Stimulated activated CD8-positive, alpha-beta memory T cell treated with anti-CD3 and anti-CD28 coated beads, Interleukin-12 subunit alpha, Interleukin-12 subunit beta, amount 100 ng/mL, for 24 hours (primary cell): ENCODE measurements at regions not wholly inside any gene's neighbourhood (a gene's known extent, or its start where the extent isn't known, plus 50 kb on each side); places are given as distances from the start of the nearest gene placed in this dataset.
"Not testable (repeated sequence)": the region's sequence is repeated elsewhere in the genome, so short reads cannot be mapped to it uniquely, and the experiment has no call there.

Experiments used
- DNase-seq: peaks from one replicate; pipeline ENCODE4 v3.0.0-alpha.2; 2020; ENCODE audit errors: extremely low read depth

DNA sequence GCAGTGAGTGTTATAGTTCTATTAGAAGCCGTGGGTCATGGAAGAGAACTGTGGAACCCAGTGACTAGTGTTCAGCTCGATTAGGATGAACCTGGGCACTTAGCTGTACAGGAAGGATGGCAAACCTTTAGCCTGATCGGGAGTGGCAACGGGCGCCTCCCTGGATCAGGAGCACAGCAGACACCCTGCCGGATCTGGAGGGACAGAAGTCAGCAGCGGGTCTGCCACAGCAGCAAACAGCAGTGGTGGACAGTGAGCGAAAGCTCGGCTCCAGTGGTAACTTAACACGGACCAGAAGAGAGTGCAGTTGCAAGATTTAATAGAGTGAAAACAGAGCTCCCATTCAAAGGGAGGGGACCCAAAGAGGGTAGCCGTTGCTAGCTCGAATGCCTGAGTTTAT is 697.6 kb upstream of the SLITRK1 start:
- not testable (repeated sequence) for DNase-seq

DNA sequence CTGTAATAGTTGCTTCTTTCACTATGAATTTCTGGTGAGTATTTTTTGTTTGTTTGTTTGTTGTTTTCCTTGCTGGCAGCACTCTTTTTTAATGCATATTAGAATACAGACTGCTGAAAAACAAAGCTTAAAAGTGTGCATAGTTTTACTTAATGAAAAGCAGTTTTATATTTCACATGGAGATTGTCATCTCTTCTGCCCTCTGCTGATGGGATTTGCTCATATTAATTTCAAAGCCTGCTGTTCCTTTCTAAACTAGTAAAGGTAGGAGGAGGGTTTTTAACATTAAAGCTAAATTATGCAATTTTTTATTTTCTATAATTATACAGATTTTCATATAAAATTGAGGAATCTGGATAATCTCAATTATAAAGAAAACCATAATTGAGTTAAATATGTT is 692.6 kb upstream of the SLITRK1 start:
- DNase-seq, result no peak

DNA sequence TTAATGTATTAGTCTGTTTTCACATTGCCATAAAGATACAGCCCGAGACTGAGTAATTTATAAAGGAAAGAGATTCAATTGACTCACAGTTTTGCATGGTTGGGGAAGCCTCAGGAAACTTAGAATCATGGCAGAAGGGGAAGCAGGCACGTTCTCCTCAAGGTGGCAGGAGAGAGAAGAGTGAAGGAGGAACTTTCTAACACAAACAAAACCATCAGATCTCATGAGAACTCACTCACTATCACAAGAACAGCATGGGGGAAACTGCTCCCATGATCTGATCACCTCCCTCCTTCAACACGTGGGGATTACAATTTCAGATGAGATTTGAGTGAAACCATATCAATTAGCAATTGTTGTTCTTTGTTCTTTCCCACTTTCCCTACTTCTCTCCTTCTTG is 689.0 kb upstream of the SLITRK1 start:
- DNase-seq, result no peak

DNA sequence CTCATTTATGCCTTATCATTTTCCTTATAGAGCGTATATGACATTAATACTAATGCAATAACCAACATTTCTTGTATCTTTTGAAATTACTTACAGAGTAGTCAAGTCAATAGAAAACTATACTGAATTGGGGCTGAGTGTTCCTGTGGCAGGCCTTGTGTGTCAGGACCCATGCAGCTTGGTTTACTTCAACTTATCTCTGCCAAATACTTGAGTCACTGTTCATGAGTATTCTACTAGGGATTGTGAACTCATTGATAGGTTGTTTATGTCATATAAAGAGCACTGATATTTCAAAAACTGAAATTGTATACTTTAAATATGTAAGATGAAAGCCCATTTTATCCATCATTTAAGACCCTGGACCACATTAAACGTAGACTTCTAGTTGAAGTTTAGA is 688.6 kb upstream of the SLITRK1 start:
- DNase-seq, result no peak

DNA sequence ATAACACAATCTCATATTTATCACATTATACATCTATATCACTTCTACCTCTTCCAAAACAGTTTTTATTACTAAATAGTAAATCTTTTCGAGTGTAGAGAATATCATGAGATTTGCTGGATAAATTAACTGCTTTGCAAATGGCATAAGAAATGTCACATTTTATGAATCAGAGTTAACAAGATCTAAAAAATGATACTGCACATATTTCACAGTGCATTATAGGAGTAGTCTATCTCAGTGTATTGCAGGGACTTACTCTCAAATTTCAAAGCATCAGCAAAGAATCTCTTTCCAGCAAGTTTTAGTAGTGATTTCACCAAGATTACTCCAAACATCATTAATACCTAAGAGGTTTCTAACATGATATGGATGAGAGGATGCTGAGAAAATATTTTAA is 687.1 kb upstream of the SLITRK1 start:
- DNase-seq, result no peak

DNA sequence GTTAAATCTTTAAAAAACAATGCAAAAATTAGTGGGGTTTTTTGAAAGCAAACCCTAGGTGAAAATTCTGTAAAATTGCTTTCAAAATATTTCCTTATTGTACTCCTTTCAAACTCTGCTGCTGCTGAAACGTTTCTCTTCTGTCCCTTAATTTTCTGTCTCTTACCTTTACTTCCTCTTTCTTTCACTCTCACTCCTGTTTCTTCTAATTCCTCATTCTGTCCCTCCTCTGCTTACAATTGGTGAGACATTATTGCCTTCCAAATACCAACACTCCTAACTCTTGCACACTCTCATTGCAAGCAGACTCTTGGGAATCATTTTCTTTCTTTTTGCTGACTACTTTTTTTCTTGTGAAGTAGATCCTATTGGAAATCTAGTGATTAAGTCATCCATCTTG is 685.6 kb upstream of the SLITRK1 start:
- DNase-seq, result no peak

DNA sequence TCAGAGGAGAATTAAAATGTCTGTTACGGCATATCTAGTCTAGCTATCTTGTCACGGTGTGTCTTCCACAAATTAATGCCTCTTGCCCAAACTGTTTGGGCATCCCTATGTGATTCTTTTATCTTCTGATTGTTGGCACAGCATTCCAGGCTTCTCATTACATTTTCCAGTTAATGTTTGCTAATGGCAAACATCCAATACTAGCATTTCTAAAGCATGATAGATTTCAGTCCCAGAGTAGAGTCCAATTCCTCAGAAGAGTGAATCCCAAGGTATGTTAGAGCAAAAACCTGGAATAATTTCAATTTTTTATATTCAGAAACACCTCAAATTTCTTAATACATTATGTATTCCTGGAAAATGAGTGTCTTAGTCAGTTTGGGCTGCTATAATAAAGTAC is 684.5 kb upstream of the SLITRK1 start:
- DNase-seq, result no peak

DNA sequence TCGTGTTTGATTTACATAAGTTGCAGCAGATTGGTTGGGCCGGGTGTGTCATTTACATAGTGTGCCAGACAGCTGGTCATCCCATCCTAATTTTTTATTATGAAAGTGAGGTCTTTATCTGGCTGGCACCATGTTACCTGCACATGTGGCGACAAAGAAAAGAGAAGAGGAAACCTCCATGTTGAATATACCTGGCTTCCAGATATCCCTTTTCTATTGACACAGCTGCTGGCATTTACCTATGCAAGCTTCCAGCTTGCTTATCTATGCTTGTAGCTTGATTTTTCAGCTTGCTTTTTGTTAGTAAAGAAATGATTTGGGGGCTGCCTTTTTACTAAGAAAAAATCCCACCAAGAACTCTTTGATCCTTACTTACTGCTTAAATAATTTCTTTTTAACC is 681.3 kb upstream of the SLITRK1 start:
- DNase-seq, result no peak

DNA sequence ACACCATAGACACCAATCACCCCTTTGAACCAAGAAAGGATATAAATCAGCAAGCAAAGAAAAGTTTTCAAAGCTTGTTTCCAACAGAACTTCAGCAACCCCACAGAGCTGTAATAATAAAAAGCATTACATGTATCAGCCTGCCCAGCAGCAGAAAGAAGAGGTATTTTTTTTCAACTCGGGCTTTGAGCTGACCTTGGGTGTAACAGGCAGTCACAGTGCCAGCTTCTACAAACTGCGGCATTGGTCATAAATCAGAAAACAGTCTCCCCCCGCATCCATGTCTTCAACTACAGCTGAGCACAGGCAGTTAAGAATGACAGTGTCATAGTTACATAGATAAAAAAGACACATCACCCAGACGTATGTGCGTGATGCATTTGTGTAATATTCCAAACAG is 671.0 kb upstream of the SLITRK1 start:
- no peak for DNase-seq

DNA sequence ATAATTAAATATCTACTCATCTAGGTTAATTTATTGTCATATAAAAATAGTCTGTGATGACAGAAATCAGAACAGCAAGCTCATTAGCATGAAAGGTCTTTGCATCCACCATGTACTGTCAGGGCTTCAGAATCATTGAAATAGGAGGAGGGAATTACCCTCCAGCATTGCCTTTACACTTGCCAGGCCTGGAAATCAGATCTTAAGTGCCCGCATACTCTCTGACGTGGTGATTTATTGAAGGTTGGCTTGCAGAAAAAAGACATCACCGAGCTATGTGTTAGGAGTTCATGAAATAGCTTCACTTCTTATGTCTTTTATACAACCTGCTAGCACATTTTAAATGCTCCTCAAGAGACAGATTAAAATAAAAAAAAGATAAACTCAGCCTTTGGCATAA is 661.7 kb upstream of the SLITRK1 start:
- DNase-seq, result no peak

DNA sequence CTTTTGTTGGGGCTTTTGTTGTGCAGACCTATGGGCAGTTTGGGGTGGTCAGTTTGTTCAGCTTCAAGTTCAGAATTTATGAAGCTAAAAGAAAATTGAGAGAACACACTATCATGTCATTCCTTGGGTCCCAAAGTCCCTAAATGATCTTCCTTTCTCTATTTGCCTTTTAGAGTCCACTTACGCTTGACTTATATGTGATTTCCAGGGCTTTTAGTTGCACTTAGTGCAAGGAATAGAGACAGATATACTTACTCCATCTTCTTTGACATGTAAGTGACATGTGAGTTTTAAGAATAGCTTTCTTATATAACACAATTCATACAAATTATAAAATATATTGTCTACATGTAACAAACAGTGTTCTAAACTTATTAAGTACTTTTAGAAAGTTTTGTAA is 660.1 kb upstream of the SLITRK1 start:
- no peak for DNase-seq

DNA sequence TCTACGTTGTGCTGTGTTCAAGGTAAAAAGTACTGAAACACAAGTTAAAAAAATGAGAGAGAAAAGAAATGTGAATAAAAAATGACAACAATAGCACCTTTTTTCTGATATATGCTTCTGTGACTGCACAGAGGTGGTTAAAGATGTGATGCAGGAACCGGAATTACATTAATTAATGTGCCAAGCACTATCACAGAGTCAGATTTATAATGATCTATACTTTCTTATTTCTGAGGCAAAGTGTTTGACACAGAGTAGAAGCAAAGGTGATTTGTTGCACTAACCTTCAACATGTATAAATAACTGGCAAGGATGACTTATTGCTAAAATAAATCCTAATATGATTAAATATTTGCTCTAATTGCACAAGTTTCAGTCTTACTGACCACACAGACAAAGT is 654.6 kb upstream of the SLITRK1 start:
- no peak for DNase-seq

DNA sequence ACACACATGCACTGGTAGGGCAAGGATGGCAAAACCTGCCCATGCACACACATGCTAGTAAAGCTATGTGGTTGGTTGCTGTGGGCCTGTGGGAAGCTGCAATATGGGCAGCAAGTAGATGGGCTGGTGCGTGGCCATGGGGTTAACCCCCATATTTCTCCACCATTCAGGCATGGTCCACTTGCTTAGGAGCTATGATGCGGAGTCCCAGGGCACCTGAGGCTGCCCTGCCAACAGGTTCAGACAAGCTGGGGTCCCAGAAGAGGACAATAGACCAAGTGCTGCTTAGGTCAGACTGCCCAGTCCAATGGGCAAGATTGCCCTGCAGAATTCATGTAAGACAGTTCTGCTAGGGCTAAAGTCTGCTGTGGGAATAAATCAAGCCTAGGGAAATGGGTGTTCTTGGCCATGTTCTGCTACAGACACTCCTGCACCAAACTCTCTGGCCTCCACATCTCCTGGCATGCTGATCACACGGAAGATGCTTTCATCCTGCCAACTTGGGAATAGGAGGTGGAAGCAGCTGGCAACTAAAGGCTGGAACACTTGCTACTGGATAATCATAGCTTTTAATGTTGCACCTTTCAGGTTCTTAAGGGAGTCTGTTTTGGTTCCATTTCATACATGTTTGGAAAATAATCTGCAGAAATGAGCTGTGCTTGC is 646.3 kb upstream of the SLITRK1 start:
- no peak for DNase-seq

DNA sequence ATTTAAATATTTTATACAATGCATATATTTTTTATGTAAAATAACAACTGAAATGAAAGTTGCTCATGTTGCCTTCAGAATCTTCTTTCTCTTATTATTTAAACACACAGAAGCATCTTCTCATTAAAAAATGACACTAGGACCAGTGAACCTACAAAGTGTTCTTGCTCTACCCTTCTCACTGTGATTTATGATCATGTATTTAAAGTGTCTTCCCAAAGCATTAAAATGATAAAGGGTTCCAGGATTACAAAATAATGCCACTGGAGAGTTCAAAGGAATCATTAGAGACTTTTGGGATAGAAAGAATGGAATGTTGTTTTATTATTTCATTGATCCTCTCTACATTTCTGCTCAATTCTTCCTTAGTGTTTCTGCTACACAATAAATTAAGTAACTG is 643.6 kb upstream of the SLITRK1 start:
- no peak for DNase-seq

DNA sequence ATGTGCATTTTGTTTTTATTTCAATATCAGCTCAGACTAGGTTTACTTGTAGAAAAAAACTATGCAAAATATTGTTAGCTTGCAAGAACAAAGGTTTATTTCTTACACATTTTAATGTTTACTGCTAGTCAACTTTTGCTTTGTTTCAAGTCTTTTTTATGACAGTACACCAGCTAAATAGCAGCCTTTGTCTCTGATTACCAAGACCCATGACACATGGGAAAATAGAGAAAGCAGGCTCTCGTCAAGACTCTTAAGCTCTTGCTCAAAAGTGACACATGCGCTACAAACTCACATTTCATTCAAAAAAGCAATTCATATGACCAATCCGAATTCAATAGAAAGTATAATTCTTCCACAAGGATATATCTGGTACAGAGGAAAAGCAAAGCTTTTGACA is 642.3 kb upstream of the SLITRK1 start:
- DNase-seq, result no peak

DNA sequence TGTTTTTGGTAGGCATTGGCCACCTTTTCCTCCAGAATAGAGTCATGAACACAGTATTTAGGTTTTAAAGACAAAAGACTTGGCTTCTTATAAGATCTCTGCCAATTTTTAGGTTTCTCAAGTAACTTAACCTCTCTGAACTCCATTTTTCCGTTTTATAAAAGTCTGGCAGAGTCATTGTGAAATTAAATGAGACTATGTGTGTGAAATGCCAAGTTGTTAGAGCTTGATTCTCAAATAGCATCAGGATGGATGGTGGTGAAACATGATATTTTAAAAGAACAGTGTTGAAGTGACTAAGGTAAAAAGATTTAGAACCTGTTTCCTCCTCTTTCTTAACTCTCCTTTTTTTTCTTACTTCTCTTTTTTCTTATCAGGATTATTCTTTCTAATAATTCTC is 617.7 kb upstream of the SLITRK1 start:
- no peak for DNase-seq

DNA sequence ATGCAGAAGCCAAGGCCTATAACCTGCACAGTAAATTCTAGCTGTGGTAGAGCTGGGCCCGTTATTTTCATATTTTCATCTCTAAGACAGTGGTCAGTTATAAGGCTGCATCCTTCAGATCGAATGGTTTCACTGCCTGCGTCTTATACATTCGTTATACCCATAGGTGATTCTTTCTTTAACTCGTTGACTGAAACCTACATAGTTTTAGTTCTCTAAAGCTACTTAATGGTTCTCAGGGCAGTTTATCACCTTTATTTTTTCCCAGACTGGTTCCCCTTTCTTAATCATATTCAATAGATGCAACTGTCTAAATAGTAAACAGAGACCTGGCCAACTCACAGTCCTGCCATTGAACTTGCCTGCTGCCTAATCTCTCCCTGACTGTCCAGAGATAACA is 615.3 kb upstream of the SLITRK1 start:
- no peak for DNase-seq

DNA sequence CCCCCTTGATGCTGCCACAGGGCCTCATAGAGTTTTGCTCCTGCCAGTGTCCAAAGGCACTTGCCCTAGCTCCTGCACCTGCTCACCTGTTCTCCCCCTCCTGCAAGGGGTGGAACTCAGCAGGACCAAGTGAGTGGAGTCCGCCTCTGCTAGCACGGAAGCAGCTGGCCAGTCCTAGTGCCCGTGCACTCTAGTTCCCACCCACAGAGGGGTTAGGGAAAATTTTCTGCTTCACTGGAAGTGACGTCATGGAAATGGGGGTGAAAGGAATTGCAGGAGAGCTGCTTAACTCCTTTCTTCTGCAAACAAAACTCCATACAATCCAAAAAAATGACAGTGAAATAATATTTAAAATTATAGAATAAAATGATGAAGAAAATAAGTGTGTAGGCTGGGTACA is 609.7 kb upstream of the SLITRK1 start:
- DNase-seq, result no peak

DNA sequence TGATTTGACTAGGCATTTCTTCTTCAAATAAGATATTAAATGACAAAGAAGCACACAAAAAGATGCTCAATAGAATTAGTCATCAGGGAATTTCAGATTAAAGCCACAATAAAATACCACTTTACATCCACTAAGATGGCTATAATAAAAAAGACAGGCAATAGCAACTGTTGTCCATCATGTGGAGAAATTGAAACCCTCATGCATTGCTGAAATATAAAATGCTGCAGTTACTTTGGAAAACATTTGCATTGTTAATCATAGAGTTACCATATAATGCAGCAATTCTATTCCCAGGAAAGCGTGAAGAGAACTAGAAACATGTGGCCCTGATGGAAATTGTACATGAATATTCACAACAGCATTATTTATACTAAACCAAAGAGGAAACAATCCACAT is 605.5 kb upstream of the SLITRK1 start:
- no peak for DNase-seq

DNA sequence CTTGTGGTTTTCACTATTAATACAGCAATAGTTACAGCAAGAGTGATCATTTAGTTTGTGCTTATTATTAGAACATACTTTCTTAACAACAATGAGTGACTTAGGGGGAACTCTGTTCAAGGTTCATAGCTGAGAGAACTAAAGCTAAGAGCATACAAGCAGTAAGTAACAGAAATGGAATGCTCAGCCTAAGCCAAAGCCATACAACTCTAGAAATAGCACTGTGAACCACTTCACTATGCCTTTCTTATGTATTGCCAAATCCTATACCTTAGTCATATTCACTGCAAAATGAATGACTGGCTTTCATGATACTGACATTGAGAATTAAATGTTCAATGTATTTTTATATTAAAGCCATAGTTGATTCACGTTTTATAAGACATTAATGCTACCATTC is 599.7 kb upstream of the SLITRK1 start:
- no peak for DNase-seq

DNA sequence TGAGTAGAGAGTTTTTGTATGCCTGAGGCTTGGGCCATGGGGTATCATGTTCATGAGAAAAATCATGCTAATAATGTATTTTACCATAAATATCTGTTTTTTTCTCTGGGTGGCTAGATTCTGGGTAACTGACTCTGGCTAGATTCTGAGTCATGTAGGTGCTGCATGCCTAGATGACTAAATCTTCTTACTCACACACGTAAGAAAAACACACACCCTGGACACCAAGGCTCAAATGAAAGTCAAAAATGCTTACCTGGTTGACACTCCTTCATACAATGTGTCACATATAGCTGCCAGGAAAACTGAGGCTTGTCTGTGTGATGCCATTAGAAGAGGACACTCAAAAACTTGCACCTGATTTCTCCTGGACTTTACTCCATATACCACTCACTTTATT is 597.4 kb upstream of the SLITRK1 start:
- DNase-seq, result no peak

DNA sequence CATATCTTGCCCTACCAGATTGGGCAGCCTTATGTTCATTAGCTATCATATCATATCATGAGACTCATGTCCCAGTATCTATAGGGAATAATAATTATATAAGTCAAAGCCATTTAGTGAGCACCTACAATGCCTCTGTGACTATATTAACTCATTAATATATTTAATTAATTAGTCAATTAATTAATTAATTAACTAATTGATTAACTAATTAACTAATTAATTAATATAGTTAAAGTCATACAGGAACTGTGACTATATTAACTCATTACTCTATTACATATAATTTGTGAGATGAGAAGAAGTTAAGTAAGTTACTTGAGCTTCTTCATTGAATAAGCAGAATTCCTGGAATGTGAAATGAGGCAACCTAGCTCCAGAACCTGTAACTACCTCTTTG is 588.3 kb upstream of the SLITRK1 start:
- DNase-seq, result no peak

DNA sequence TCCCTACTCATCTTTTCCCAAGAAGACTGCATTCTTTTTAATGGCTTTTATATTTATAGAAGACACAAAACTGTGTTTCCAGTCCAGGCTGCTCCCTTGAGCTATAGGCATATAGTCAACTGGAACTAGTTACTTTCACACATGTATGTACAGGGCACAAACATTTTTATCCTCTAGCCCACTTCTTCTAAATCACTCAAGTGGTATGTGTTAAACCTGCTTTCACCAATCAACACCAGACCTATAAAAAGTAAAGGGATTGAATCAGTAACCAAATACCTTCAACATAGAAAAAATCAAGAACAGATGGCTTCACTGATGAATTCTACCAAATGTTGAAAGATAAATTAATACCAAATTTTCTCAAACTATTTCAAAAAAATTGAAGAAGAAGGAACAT is 584.2 kb upstream of the SLITRK1 start:
- DNase-seq, result no peak

DNA sequence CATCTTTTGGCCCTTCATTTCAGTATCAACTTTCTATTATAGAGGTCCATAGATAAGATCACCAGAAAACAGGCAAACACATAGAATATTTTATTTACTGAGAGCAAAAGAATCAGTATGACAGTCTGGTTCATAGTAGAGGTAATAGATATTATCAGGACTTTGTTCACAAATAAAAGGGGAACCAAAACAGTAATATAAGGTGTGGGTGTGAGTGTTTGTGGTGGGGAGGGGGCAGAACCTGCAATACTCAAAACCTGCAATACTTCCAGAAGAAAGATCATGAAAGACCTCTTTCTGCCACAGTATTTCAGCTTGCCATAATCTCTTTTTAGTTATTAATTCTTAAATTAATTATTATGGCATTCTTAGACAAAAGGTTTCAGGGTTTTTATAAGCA is 578.7 kb upstream of the SLITRK1 start:
- DNase-seq, result no peak
